Neural progenitor cell (in vitro differentiated cells): ENCODE measurements at regions not wholly inside any gene's neighbourhood (a gene's known extent, or its start where the extent isn't known, plus 50 kb on each side); places are given as distances from the start of the nearest gene placed in this dataset.

Experiments used
- DNase-seq: peaks from one replicate; pipeline ENCODE4 v3.0.0-alpha.2; 2016; ENCODE audit warnings: low spot score
- H2AFZ ChIP-seq: fragments of 200-600 bp; sonication (generic); replicated peaks from 2 replicates; pipeline ENCODE4 v1.6.1; 2016; ENCODE audit warnings: antibody characterized with exemption
- H3F3A ChIP-seq: fragments of 200-600 bp; sonication (generic); 2 replicates; pipeline ENCODE4 v1.6.1; 2016; ENCODE audit warnings: antibody characterized with exemption, low read depth
- H3K27ac ChIP-seq: fragments of 200-600 bp; sonication (generic); 2 replicates; pipeline ENCODE4 v1.5.1; 2016; ENCODE audit warnings: mild to moderate bottlenecking
- H3K27me3 ChIP-seq: fragments of 200-600 bp; sonication (generic); 2 replicates; pipeline ENCODE4 v1.6.1; 2016; ENCODE audit warnings: mild to moderate bottlenecking, moderate library complexity
- H3K36me3 ChIP-seq: fragments of 200-600 bp; sonication (generic); 2 replicates; pipeline ENCODE4 v1.5.1; 2016
- H3K4me1 ChIP-seq: fragments of 200-600 bp; sonication (generic); 2 replicates; pipeline ENCODE4 v1.6.1; 2016; ENCODE audit warnings: mixed run types
- H3K4me2 ChIP-seq: fragments of 200-600 bp; sonication (generic); 2 replicates; pipeline ENCODE4 v1.6.1; 2016
- H3K4me3 ChIP-seq: fragments of 200-600 bp; sonication (generic); 2 replicates; pipeline ENCODE4 v1.5.1; 2016
- H3K79me2 ChIP-seq: fragments of 200-600 bp; sonication (generic); 2 replicates; pipeline ENCODE4 v1.6.1; 2016; ENCODE audit warnings: low read depth
- H3K9ac ChIP-seq: fragments of 200-600 bp; sonication (generic); 2 replicates; pipeline ENCODE4 v1.6.1; 2016
- H3K9me3 ChIP-seq: fragments of 200-600 bp; sonication (generic); 2 replicates; pipeline ENCODE4 v1.5.1; 2016; ENCODE audit warnings: low read depth
- H4K20me1 ChIP-seq: fragments of 200-600 bp; sonication (generic); 2 replicates; pipeline ENCODE4 v1.6.1; 2016; ENCODE audit warnings: low read depth
- H3K27ac Mint-ChIP-seq: 3 replicates; pipeline ENCODE4 v1.8.0; 2021; ENCODE audit warnings: mixed read lengths
- H3K27me3 Mint-ChIP-seq: 2 replicates; pipeline ENCODE4 v1.8.0; 2022; ENCODE audit warnings: low read depth, mild to moderate bottlenecking, inconsistent platforms, moderate library complexity, mixed read lengths; ENCODE audit not compliant: insufficient read depth
- H3K36me3 Mint-ChIP-seq: 3 replicates; pipeline ENCODE4 v1.8.0; 2021; ENCODE audit warnings: mixed read lengths
- H3K4me1 Mint-ChIP-seq: 3 replicates; pipeline ENCODE4 v1.8.0; 2021; ENCODE audit warnings: mixed read lengths
- H3K4me3 Mint-ChIP-seq: 3 replicates; pipeline ENCODE4 v1.8.0; 2021; ENCODE audit warnings: mild to moderate bottlenecking, moderate library complexity, mixed read lengths
- H3K9me3 Mint-ChIP-seq: 3 replicates; pipeline ENCODE4 v1.8.0; 2020; ENCODE audit warnings: mixed read lengths
- EZH2 ChIP-seq: fragments of 200-600 bp; sonication (generic); IDR thresholded peaks from 2 replicates; pipeline ENCODE4 v1.6.1; 2017; ENCODE audit warnings: antibody characterized with exemption, mild to moderate bottlenecking, moderate library complexity
- EZH2phosphoT487 ChIP-seq: fragments of 200-600 bp; sonication (generic); IDR thresholded peaks from 2 replicates; pipeline ENCODE4 v1.6.1; 2017; ENCODE audit warnings: antibody characterized with exemption
- TF ChIP-seq, protein P1 (sequence below): fragments of 200-600 bp; sonication (generic); IDR thresholded peaks from 2 replicates; pipeline ENCODE4 v1.5.1; 2017; ENCODE audit warnings: antibody characterized with exemption, mild to moderate bottlenecking

DNA sequence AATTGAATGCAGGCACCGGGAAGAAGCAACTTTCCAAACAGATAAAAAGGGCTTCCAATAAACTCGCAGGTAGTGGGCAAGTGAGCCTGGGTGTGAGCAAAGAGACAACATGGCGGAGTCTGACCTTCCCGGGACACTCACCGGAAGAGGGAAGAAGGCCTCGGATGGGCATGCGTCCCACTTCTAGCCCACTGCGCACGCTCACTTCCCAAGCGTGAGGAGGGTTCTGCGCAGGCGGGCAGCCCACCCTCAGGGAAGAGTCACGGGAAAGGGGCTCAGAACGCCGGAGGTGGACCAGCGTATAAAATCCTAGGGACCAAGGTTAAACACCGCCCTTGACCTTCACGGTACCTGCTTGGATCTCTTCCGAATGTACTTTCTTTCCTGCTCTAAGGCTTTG, 95.5 kb upstream of the AFDN start:
- Histone ChIP-seq H3K4me3 (no peak overlapping the region), H3K27me3 (no peaks in the 10 kb centered on the region), H3K27ac (no peak overlapping the region), H2AFZ (no peak overlapping the region), H3K9ac (no peak overlapping the region), H3K9me3 (no peaks in the 10 kb centered on the region), H3K4me2 (no peak overlapping the region), H4K20me1 (no peaks in the 10 kb centered on the region), H3K4me1 (peaks cover 2% of the 10 kb centered on the region), H3K79me2 (no peaks in the 10 kb centered on the region), H3K36me3 (no peaks in the 10 kb centered on the region), H3F3A (no peaks in the 10 kb centered on the region)
- peaks cover 20% of the 10 kb centered on the region for H3K4me1 Mint-ChIP-seq
- peaks cover 7% of the 10 kb centered on the region for H3K9me3 Mint-ChIP-seq
- no peak overlapping the region for H3K4me3 Mint-ChIP-seq
- no peak for TF ChIP-seq EZH2phosphoT487
- TF ChIP-seq, protein P1, sequence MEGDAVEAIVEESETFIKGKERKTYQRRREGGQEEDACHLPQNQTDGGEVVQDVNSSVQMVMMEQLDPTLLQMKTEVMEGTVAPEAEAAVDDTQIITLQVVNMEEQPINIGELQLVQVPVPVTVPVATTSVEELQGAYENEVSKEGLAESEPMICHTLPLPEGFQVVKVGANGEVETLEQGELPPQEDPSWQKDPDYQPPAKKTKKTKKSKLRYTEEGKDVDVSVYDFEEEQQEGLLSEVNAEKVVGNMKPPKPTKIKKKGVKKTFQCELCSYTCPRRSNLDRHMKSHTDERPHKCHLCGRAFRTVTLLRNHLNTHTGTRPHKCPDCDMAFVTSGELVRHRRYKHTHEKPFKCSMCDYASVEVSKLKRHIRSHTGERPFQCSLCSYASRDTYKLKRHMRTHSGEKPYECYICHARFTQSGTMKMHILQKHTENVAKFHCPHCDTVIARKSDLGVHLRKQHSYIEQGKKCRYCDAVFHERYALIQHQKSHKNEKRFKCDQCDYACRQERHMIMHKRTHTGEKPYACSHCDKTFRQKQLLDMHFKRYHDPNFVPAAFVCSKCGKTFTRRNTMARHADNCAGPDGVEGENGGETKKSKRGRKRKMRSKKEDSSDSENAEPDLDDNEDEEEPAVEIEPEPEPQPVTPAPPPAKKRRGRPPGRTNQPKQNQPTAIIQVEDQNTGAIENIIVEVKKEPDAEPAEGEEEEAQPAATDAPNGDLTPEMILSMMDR: no peak
- no peak for TF ChIP-seq EZH2
- peaks cover 17% of the 10 kb centered on the region for H3K27me3 Mint-ChIP-seq
- H3K27ac Mint-ChIP-seq: no peak overlapping the region
- no peak for DNase-seq
- H3K36me3 Mint-ChIP-seq: no peaks in the 10 kb centered on the region

GRCh38 chr6:167731731-167732422, 94.8 kb upstream of the AFDN start:
- Histone ChIP-seq H4K20me1 (no peaks in the 10 kb centered on the region), H3K79me2 (no peaks in the 10 kb centered on the region), H3K9ac (no peak overlapping the region), H3K9me3 (no peaks in the 10 kb centered on the region), H3K27me3 (no peaks in the 10 kb centered on the region), H3K4me1 (no peaks in the 10 kb centered on the region), H3K4me2 (no peak overlapping the region), H3F3A (no peaks in the 10 kb centered on the region), H2AFZ (no peak overlapping the region), H3K36me3 (no peaks in the 10 kb centered on the region), H3K27ac (no peak overlapping the region), H3K4me3 (no peak overlapping the region)
- H3K9me3 Mint-ChIP-seq: peaks cover 7% of the 10 kb centered on the region
- no peaks in the 10 kb centered on the region for H3K36me3 Mint-ChIP-seq
- no peak for TF ChIP-seq EZH2phosphoT487
- TF ChIP-seq EZH2: no peak
- TF ChIP-seq, protein P1: no peak
- H3K27me3 Mint-ChIP-seq: peaks cover 17% of the 10 kb centered on the region
- no peak for DNase-seq
- H3K4me3 Mint-ChIP-seq: no peak overlapping the region
- H3K4me1 Mint-ChIP-seq: peaks cover 20% of the 10 kb centered on the region
- H3K27ac Mint-ChIP-seq: no peak overlapping the region

- Histone ChIP-seq H3K4me1 (no peaks in the 10 kb centered on the region), H3F3A (no peaks in the 10 kb centered on the region), H3K36me3 (no peaks in the 10 kb centered on the region), H3K9me3 (no peaks in the 10 kb centered on the region), H3K4me3 (no peak overlapping the region), H3K27ac (no peak overlapping the region), H2AFZ (no peak overlapping the region), H4K20me1 (no peaks in the 10 kb centered on the region), H3K4me2 (no peak overlapping the region), H3K79me2 (no peaks in the 10 kb centered on the region), H3K27me3 (no peaks in the 10 kb centered on the region), H3K9ac (no peak overlapping the region)
- Mint-ChIP-seq H3K27ac (peak overlapping the region; percentile 82), H3K4me1 (peaks cover 23% of the 10 kb centered on the region), H3K9me3 (peaks cover 7% of the 10 kb centered on the region), H3K4me3 (no peak overlapping the region), H3K27me3 (peaks cover 17% of the 10 kb centered on the region), H3K36me3 (no peaks in the 10 kb centered on the region)
- TF ChIP-seq EZH2phosphoT487 (no peak), EZH2 (no peak)
- TF ChIP-seq, protein P1: no peak
- no peak for DNase-seq
These were observed 92.7 kb upstream of the AFDN start for GRCh38 chr6:167733740-167734661.
